ENCODE measurements at regions not wholly inside any gene's neighbourhood (a gene's known extent, or its start where the extent isn't known, plus 50 kb on each side); places are given as distances from the start of the nearest gene placed in this dataset.

GRCh38 chr5:51466214-51466613 lies 83.0 kb downstream of the ISL1 start:
- no peak for TF ChIP-seq CTCF (conservative IDR thresholded peaks at IDR 0.05; ENCODE audit: low read depth in 2 of 2)
- TF ChIP-seq POLR2AphosphoS5 (IDR thresholded peaks at IDR 0.05; ENCODE audit: low read depth), result no peak
- no peak for TF ChIP-seq EZH2phosphoT487 (IDR thresholded peaks at IDR 0.05; ENCODE audit: unreplicated experiment)
- no peak for TF ChIP-seq EZH2 (IDR thresholded peaks at IDR 0.05; ENCODE audit: low read depth, unreplicated experiment)
- no peak for TF ChIP-seq REST (IDR thresholded peaks at IDR 0.05; ENCODE audit: unreplicated experiment)
- TF ChIP-seq CREB1 (CRISPR knock-in tag; IDR thresholded peaks at IDR 0.05; ENCODE audit: low read depth), result no peak
- TF ChIP-seq ZNF462 (CRISPR knock-in tag; IDR thresholded peaks at IDR 0.05), result no peak
- no peak for TF ChIP-seq STAT1 (IDR thresholded peaks at IDR 0.05; ENCODE audit: unreplicated experiment)
